NCI-H510A treated with DMSO at 0.1 percent for 48 hours (cell line): ENCODE measurements at regions not wholly inside any gene's neighbourhood (a gene's known extent, or its start where the extent isn't known, plus 50 kb on each side); places are given as distances from the start of the nearest gene placed in this dataset.

Experiments used
- DNase-seq: peaks from one replicate; lab custom pipeline; 2025; lab: John Stamatoyannopoulos, UW

- DNase-seq = no peak
Measured at GRCh38 chr4:125365731-125366130, 51.0 kb downstream of the FAT4 start.

- DNase-seq = no peak
Measured at GRCh38 chr4:125368146-125368545, 53.4 kb downstream of the FAT4 start.

- no peak for DNase-seq
Measured at GRCh38 chr4:125368671-125369081, 53.9 kb downstream of the FAT4 start.

- no peak for DNase-seq
Measured at GRCh38 chr4:125369098-125369497, 54.3 kb downstream of the FAT4 start.

- DNase-seq = no peak
Measured at GRCh38 chr4:125370478-125370877, 55.7 kb downstream of the FAT4 start.

GRCh38 chr4:125382995-125383394, 68.2 kb downstream of the FAT4 start:
- DNase-seq = no peak

- no peak for DNase-seq
Measured at GRCh38 chr4:125387770-125388169, 73.0 kb downstream of the FAT4 start.

- DNase-seq = no peak
Measured at GRCh38 chr4:125388613-125389012, 73.9 kb downstream of the FAT4 start.

GRCh38 chr4:125389713-125390112, 75.0 kb downstream of the FAT4 start:
- no peak for DNase-seq

- DNase-seq = no peak
Measured at GRCh38 chr4:125390126-125390525, 75.4 kb downstream of the FAT4 start.

GRCh38 chr4:125390727-125391126, 76.0 kb downstream of the FAT4 start:
- DNase-seq = no peak

- no peak for DNase-seq
Measured at GRCh38 chr4:125392694-125393093, 77.9 kb downstream of the FAT4 start.

GRCh38 chr4:125393825-125394224, 79.1 kb downstream of the FAT4 start:
- no peak for DNase-seq

- no peak for DNase-seq
Measured at GRCh38 chr4:125397226-125397625, 82.5 kb downstream of the FAT4 start.

- no peak for DNase-seq
Measured at GRCh38 chr4:125398263-125399002, 83.7 kb downstream of the FAT4 start.

- DNase-seq = no peak
Measured at GRCh38 chr4:125400756-125401155, 86.0 kb downstream of the FAT4 start.

- no peak for DNase-seq
Measured at GRCh38 chr4:125401784-125402183, 87.0 kb downstream of the FAT4 start.

GRCh38 chr4:125420526-125420925, 105.8 kb downstream of the FAT4 start:
- DNase-seq = no peak

- DNase-seq = no peak
Measured at GRCh38 chr4:125421547-125421946, 106.8 kb downstream of the FAT4 start.

- no peak for DNase-seq
Measured at GRCh38 chr4:125423124-125423523, 108.4 kb downstream of the FAT4 start.

- DNase-seq = no peak
Measured at GRCh38 chr4:125428832-125429231, 114.1 kb downstream of the FAT4 start.

GRCh38 chr4:125430086-125430485, 115.3 kb downstream of the FAT4 start:
- DNase-seq = no peak

- no peak for DNase-seq
Measured at GRCh38 chr4:125432078-125432477, 117.3 kb downstream of the FAT4 start.

- no peak for DNase-seq
Measured at GRCh38 chr4:125433453-125433852, 118.7 kb downstream of the FAT4 start.
